Kasumi-1 (cell line): ENCODE measurements at regions not wholly inside any gene's neighbourhood (a gene's known extent, or its start where the extent isn't known, plus 50 kb on each side); places are given as distances from the start of the nearest gene placed in this dataset.

ENCODE experiments used
- DNase-seq, 2 experiments: peaks; one replicate each; lab custom pipeline; 2025; lab: John Stamatoyannopoulos, UW

- no peak for DNase-seq
Observed at GRCh38 chr2:41912337-41912736, 135.5 kb upstream of the PKDCC start.

- no peak for DNase-seq
Observed at GRCh38 chr2:41912776-41913175, 135.0 kb upstream of the PKDCC start.

- DNase-seq, result no peak
Observed at GRCh38 chr2:41913311-41913710, 134.5 kb upstream of the PKDCC start.

GRCh38 chr2:41913921-41914609, 133.8 kb upstream of the PKDCC start:
- DNase-seq, result no peak

- DNase-seq, result no peak
Observed at GRCh38 chr2:41914936-41915335, 132.9 kb upstream of the PKDCC start.

- DNase-seq, result no peak
Observed at GRCh38 chr2:41916177-41916576, 131.6 kb upstream of the PKDCC start.

- DNase-seq, result no peak
Observed at GRCh38 chr2:41917587-41917986, 130.2 kb upstream of the PKDCC start.

- DNase-seq, result no peak
Observed at GRCh38 chr2:41919135-41919534, 128.7 kb upstream of the PKDCC start.

GRCh38 chr2:41920181-41920580, 127.6 kb upstream of the PKDCC start:
- DNase-seq, result no peak

GRCh38 chr2:41920812-41921211, 127.0 kb upstream of the PKDCC start:
- DNase-seq, result no peak

GRCh38 chr2:41922177-41922576, 125.6 kb upstream of the PKDCC start:
- DNase-seq, result no peak

GRCh38 chr2:41923156-41923786, 124.5 kb upstream of the PKDCC start:
- no peak for DNase-seq

GRCh38 chr2:41924024-41924423, 123.8 kb upstream of the PKDCC start:
- no peak for DNase-seq

GRCh38 chr2:41924709-41925408, 123.0 kb upstream of the PKDCC start:
- no peak for DNase-seq

GRCh38 chr2:41925712-41926111, 122.1 kb upstream of the PKDCC start:
- DNase-seq, result no peak

- no peak for DNase-seq
Observed at GRCh38 chr2:41926614-41927580, 120.9 kb upstream of the PKDCC start.

GRCh38 chr2:41927581-41928264, 120.1 kb upstream of the PKDCC start:
- DNase-seq, result no peak

GRCh38 chr2:41928526-41928925, 119.3 kb upstream of the PKDCC start:
- DNase-seq, result no peak

GRCh38 chr2:41930807-41931566, 116.8 kb upstream of the PKDCC start:
- no peak for DNase-seq

GRCh38 chr2:41932241-41933045, 115.4 kb upstream of the PKDCC start:
- DNase-seq, result no peak
